ENCODE measurements at regions not wholly inside any gene's neighbourhood (a gene's known extent, or its start where the extent isn't known, plus 50 kb on each side); places are given as distances from the start of the nearest gene placed in this dataset.
"Not testable (repeated sequence)": the region's sequence is repeated elsewhere in the genome, so short reads cannot be mapped to it uniquely, and the experiment has no call there.

DNA sequence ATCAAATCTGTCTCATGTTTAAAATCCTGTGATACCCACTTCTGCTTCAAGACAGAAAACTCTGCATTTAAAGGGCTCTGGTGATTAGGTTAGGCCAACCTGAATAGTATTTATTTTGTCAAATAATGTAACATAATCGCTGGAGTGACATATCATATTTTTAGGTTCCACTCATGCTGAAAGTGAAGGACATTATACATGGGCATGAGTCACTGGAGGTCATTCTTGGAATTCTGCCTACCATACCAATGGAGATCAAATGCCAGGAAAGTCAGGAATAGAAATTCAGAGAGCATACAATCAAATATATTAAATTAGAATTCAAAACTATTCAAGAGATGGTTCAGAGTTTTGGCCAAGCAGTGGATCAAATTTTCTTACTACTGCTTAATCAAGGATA, 97.1 kb upstream of the PRSS3 start:
- Histone ChIP-seq H3K9me3 (ENCODE audit: control insufficient read depth in 4 of 4, low read length in 3 of 4) (no peaks in the 10 kb centered on the region), H3K4me3 (ENCODE audit: low read depth in 1 of 3, low read length in 3 of 3) (no peak overlapping the region), H3K4me1 (ENCODE audit: control insufficient read depth in 4 of 4, insufficient read depth in 4 of 4, low read length in 3 of 4) (no peaks in the 10 kb centered on the region), H3K27ac (ENCODE audit: low read depth in 1 of 2, low read length in 2 of 2) (no peak overlapping the region), H3K9ac (ENCODE audit: low read depth in 1 of 2, low read length in 2 of 2) (no peak overlapping the region), H3K27me3 (ENCODE audit: control insufficient read depth in 4 of 4, insufficient read depth in 4 of 4, low read length in 3 of 4) (peaks cover 0 to 6% (median 2%) of the 10 kb centered on the region in 4 donors), H3K36me3 (ENCODE audit: control insufficient read depth in 4 of 4, insufficient read depth in 3 of 4, low read depth in 1 of 4, low read length in 3 of 4) (no peaks in the 10 kb centered on the region)
- TF ChIP-seq GABPA (IDR thresholded peaks at IDR 0.05 in 1 of 2, conservative IDR thresholded peaks at IDR 0.05 in 1 of 2), result no peak
- TF ChIP-seq, protein P1, sequence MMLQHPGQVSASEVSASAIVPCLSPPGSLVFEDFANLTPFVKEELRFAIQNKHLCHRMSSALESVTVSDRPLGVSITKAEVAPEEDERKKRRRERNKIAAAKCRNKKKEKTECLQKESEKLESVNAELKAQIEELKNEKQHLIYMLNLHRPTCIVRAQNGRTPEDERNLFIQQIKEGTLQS (IDR thresholded peaks at IDR 0.05), result no peak
- TF ChIP-seq, protein P2, sequence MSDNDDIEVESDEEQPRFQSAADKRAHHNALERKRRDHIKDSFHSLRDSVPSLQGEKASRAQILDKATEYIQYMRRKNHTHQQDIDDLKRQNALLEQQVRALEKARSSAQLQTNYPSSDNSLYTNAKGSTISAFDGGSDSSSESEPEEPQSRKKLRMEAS (IDR thresholded peaks at IDR 0.05), result no peak
- no peak for TF ChIP-seq RAD21 (IDR thresholded peaks at IDR 0.05)
- TF ChIP-seq, protein P3, sequence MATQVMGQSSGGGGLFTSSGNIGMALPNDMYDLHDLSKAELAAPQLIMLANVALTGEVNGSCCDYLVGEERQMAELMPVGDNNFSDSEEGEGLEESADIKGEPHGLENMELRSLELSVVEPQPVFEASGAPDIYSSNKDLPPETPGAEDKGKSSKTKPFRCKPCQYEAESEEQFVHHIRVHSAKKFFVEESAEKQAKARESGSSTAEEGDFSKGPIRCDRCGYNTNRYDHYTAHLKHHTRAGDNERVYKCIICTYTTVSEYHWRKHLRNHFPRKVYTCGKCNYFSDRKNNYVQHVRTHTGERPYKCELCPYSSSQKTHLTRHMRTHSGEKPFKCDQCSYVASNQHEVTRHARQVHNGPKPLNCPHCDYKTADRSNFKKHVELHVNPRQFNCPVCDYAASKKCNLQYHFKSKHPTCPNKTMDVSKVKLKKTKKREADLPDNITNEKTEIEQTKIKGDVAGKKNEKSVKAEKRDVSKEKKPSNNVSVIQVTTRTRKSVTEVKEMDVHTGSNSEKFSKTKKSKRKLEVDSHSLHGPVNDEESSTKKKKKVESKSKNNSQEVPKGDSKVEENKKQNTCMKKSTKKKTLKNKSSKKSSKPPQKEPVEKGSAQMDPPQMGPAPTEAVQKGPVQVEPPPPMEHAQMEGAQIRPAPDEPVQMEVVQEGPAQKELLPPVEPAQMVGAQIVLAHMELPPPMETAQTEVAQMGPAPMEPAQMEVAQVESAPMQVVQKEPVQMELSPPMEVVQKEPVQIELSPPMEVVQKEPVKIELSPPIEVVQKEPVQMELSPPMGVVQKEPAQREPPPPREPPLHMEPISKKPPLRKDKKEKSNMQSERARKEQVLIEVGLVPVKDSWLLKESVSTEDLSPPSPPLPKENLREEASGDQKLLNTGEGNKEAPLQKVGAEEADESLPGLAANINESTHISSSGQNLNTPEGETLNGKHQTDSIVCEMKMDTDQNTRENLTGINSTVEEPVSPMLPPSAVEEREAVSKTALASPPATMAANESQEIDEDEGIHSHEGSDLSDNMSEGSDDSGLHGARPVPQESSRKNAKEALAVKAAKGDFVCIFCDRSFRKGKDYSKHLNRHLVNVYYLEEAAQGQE (IDR thresholded peaks at IDR 0.05), result no peak
- 76% methylated on average over 1 of the region's 1 CpG for WGBS
- no peak for DNase-seq (ENCODE audit: low spot score)

DNA sequence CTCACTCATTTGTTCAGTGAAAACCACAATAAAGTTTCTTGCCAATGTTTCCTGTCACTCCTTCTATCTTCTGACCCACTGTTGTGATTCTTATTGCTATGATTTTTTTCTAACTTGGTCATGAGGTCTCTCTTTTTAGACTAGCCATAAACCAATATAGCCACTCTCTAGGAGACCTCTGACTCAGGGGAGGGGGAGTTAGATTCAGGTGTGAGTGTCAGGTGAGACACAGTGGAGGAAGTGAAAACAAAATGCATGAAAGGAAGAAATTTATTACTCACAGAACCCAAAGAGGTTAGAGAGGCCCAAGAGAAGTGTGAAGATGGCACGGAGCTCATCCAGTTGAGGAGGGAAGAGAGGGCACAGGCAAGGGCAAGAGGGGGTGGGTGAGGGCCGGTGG, 94.4 kb upstream of the PRSS3 start:
- not testable (repeated sequence) for H3K27me3 ChIP-seq (ENCODE audit: control insufficient read depth in 4 of 4, insufficient read depth in 4 of 4, low read length in 3 of 4); H3K4me3 ChIP-seq (ENCODE audit: low read depth in 1 of 3, low read length in 3 of 3); H3K27ac ChIP-seq (ENCODE audit: low read depth in 1 of 2, low read length in 2 of 2); H3K36me3 ChIP-seq (ENCODE audit: control insufficient read depth in 4 of 4, insufficient read depth in 3 of 4, low read depth in 1 of 4, low read length in 3 of 4); H3K9ac ChIP-seq (ENCODE audit: low read depth in 1 of 2, low read length in 2 of 2); H3K9me3 ChIP-seq (ENCODE audit: control insufficient read depth in 4 of 4, low read length in 3 of 4); H3K4me1 ChIP-seq (ENCODE audit: control insufficient read depth in 4 of 4, insufficient read depth in 4 of 4, low read length in 3 of 4); DNase-seq (ENCODE audit: low spot score)
- WGBS, result 82% methylated on average over 2 of the region's 2 CpGs

DNA sequence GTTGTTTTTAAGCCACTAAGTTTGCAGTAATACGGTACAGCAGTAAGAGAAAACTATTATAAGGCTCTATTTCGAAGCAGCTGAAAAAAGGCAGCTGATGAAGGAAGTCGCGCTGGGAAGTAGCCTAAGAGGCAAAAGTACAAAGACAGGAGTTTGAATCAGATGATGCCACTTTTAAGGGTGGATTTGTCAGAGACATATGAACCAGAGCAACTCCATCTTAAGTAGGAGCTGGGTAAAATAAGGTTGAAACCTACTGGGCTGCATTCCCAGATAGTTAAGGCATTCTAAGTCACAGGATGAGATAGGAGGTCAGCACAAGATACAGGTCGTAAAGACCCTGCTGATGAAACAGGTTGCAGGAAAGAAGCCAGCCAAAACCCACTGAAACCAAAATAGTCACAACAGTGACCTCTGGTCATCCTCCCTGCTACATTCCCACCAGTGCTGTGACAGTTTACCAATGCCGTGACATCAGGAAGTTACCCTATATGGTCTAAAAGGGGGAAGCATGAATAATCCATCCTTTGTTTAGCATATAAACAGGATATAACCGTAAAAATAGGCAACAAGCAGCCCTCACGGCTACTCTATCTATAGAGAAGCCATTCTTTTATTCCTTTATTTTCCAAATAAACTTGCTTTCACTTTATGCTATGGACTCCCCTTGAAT, 91.8 kb upstream of the PRSS3 start:
- WGBS, result 75% methylated on average over 8 of the region's 8 CpGs
- no peak for DNase-seq (ENCODE audit: low spot score)
- Histone ChIP-seq H3K27ac (ENCODE audit: low read depth in 1 of 2, low read length in 2 of 2) (no peak overlapping the region), H3K4me1 (ENCODE audit: control insufficient read depth in 4 of 4, insufficient read depth in 4 of 4, low read length in 3 of 4) (no peaks in the 10 kb centered on the region), H3K27me3 (ENCODE audit: control insufficient read depth in 4 of 4, insufficient read depth in 4 of 4, low read length in 3 of 4) (no peaks in the 10 kb centered on the region), H3K4me3 (ENCODE audit: low read depth in 1 of 3, low read length in 3 of 3) (no peak overlapping the region), H3K9me3 (ENCODE audit: control insufficient read depth in 4 of 4, low read length in 3 of 4) (no peaks in the 10 kb centered on the region), H3K36me3 (ENCODE audit: control insufficient read depth in 4 of 4, insufficient read depth in 3 of 4, low read depth in 1 of 4, low read length in 3 of 4) (no peaks in the 10 kb centered on the region), H3K9ac (ENCODE audit: low read depth in 1 of 2, low read length in 2 of 2) (no peak overlapping the region)
- TF ChIP-seq NR2F2 (IDR thresholded peaks at IDR 0.05) (no peak), FOXA2 (IDR thresholded peaks at IDR 0.05) (no peak), RAD21 (IDR thresholded peaks at IDR 0.05) (no peak), RXRA (IDR thresholded peaks at IDR 0.05) (no peak), HNF4A (conservative IDR thresholded peaks at IDR 0.05) (no peak), GABPA (IDR thresholded peaks at IDR 0.05 in 1 of 2, conservative IDR thresholded peaks at IDR 0.05 in 1 of 2) (no peak), EGR1 (IDR thresholded peaks at IDR 0.05; ENCODE audit: low read depth in 2 of 2) (no peak), FOXA1 (IDR thresholded peaks at IDR 0.05) (no peak), SP1 (IDR thresholded peaks at IDR 0.05) (no peak), JUND (IDR thresholded peaks at IDR 0.05) (no peak)
- TF ChIP-seq, protein P4, sequence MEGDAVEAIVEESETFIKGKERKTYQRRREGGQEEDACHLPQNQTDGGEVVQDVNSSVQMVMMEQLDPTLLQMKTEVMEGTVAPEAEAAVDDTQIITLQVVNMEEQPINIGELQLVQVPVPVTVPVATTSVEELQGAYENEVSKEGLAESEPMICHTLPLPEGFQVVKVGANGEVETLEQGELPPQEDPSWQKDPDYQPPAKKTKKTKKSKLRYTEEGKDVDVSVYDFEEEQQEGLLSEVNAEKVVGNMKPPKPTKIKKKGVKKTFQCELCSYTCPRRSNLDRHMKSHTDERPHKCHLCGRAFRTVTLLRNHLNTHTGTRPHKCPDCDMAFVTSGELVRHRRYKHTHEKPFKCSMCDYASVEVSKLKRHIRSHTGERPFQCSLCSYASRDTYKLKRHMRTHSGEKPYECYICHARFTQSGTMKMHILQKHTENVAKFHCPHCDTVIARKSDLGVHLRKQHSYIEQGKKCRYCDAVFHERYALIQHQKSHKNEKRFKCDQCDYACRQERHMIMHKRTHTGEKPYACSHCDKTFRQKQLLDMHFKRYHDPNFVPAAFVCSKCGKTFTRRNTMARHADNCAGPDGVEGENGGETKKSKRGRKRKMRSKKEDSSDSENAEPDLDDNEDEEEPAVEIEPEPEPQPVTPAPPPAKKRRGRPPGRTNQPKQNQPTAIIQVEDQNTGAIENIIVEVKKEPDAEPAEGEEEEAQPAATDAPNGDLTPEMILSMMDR (IDR thresholded peaks at IDR 0.05; ENCODE audit: low read depth, low read length, missing input control), result no peak
- TF ChIP-seq, protein P2 (IDR thresholded peaks at IDR 0.05), result no peak
- TF ChIP-seq, protein P5, sequence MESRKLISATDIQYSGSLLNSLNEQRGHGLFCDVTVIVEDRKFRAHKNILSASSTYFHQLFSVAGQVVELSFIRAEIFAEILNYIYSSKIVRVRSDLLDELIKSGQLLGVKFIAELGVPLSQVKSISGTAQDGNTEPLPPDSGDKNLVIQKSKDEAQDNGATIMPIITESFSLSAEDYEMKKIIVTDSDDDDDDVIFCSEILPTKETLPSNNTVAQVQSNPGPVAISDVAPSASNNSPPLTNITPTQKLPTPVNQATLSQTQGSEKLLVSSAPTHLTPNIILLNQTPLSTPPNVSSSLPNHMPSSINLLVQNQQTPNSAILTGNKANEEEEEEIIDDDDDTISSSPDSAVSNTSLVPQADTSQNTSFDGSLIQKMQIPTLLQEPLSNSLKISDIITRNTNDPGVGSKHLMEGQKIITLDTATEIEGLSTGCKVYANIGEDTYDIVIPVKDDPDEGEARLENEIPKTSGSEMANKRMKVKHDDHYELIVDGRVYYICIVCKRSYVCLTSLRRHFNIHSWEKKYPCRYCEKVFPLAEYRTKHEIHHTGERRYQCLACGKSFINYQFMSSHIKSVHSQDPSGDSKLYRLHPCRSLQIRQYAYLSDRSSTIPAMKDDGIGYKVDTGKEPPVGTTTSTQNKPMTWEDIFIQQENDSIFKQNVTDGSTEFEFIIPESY (IDR thresholded peaks at IDR 0.05), result no peak
- TF ChIP-seq, protein P1 (IDR thresholded peaks at IDR 0.05), result no peak
